ENCODE measurements at regions not wholly inside any gene's neighbourhood (a gene's known extent, or its start where the extent isn't known, plus 50 kb on each side); places are given as distances from the start of the nearest gene placed in this dataset.

DNA sequence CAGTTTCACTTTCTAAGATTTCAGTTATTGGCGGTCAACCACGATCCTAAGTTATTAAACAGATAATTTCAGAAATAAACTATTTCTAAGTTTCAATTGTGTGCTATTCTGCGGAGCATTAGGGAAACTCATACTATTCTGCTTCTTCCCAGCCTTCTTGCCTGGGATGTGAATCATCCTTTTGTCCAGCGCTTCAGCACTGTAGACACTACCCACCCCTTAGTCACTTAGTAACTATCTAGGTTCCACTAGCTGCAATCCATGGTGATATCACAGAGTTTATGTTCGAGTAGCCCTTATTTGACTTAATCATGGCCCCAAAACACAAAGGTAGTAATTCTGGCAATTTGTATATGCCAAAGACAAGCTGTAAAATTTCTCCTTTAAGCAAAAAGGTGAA lies 279.9 kb upstream of the ADAMTS5 start:
- H3K9me3 ChIP-seq (ENCODE audit: control insufficient read depth, insufficient read depth, low read depth, low read length) = no peaks in the 10 kb centered on the region
- POLR2A ChIA-PET = no interaction called here

GRCh38 chr21:27244776-27245175 lies 277.9 kb upstream of the ADAMTS5 start:
- no peaks in the 10 kb centered on the region for H3K36me3 ChIP-seq (ENCODE audit: control insufficient read depth, insufficient read depth, low read length)
- no peaks in the 10 kb centered on the region for H3K27me3 ChIP-seq (ENCODE audit: control insufficient read depth, insufficient read depth, low read length)
- POLR2A ChIA-PET = no interaction called here
- DNase-seq (ENCODE audit: low read depth, low spot score) = no peak
- no TSS peak for BruUV-seq (replicated peaks)
- H3K4me3 ChIP-seq (ENCODE audit: low read depth in 2 of 2, low read length in 2 of 2) = no peak overlapping the region
- intact Hi-C loops (cut with micrococcal nuclease; ENCODE audit: unreplicated experiment) (no loop called here), in situ Hi-C loops (cut with HindIII; ENCODE audit: low pct_unique_long_range_greater_than_20kb, low sequenced_read_pairs) (no loop called here)
- H3K27ac ChIP-seq (ENCODE audit: low read length) = no peak overlapping the region
- CTCF ChIA-PET = no interaction called here
- H3K9me3 ChIP-seq (ENCODE audit: control insufficient read depth, insufficient read depth, low read depth, low read length) = no peaks in the 10 kb centered on the region
- H3K4me1 ChIP-seq (ENCODE audit: control insufficient read depth, insufficient read depth, low read length) = no peaks in the 10 kb centered on the region
- ATAC-seq = no peak
- TF ChIP-seq POLR2AphosphoS5 (IDR thresholded peaks at IDR 0.05; ENCODE audit: low read depth, low read length) (no peak), TCF7L2 (IDR thresholded peaks at IDR 0.05; ENCODE audit: low read depth, low read length) (no peak), SIN3A (IDR thresholded peaks at IDR 0.05; ENCODE audit: borderline replicate concordance, insufficient read depth, low read depth, low read length) (no peak)
- TF ChIP-seq, protein P1, sequence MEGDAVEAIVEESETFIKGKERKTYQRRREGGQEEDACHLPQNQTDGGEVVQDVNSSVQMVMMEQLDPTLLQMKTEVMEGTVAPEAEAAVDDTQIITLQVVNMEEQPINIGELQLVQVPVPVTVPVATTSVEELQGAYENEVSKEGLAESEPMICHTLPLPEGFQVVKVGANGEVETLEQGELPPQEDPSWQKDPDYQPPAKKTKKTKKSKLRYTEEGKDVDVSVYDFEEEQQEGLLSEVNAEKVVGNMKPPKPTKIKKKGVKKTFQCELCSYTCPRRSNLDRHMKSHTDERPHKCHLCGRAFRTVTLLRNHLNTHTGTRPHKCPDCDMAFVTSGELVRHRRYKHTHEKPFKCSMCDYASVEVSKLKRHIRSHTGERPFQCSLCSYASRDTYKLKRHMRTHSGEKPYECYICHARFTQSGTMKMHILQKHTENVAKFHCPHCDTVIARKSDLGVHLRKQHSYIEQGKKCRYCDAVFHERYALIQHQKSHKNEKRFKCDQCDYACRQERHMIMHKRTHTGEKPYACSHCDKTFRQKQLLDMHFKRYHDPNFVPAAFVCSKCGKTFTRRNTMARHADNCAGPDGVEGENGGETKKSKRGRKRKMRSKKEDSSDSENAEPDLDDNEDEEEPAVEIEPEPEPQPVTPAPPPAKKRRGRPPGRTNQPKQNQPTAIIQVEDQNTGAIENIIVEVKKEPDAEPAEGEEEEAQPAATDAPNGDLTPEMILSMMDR (IDR thresholded peaks at IDR 0.05) = no peak
- TF ChIP-seq, protein P2, sequence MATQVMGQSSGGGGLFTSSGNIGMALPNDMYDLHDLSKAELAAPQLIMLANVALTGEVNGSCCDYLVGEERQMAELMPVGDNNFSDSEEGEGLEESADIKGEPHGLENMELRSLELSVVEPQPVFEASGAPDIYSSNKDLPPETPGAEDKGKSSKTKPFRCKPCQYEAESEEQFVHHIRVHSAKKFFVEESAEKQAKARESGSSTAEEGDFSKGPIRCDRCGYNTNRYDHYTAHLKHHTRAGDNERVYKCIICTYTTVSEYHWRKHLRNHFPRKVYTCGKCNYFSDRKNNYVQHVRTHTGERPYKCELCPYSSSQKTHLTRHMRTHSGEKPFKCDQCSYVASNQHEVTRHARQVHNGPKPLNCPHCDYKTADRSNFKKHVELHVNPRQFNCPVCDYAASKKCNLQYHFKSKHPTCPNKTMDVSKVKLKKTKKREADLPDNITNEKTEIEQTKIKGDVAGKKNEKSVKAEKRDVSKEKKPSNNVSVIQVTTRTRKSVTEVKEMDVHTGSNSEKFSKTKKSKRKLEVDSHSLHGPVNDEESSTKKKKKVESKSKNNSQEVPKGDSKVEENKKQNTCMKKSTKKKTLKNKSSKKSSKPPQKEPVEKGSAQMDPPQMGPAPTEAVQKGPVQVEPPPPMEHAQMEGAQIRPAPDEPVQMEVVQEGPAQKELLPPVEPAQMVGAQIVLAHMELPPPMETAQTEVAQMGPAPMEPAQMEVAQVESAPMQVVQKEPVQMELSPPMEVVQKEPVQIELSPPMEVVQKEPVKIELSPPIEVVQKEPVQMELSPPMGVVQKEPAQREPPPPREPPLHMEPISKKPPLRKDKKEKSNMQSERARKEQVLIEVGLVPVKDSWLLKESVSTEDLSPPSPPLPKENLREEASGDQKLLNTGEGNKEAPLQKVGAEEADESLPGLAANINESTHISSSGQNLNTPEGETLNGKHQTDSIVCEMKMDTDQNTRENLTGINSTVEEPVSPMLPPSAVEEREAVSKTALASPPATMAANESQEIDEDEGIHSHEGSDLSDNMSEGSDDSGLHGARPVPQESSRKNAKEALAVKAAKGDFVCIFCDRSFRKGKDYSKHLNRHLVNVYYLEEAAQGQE (IDR thresholded peaks at IDR 0.05; ENCODE audit: insufficient read depth in 1 of 2, low read depth in 2 of 2, low read length in 1 of 2) = no peak

More for the DNA sequence above, 279.9 kb upstream of the ADAMTS5 start:
- Histone ChIP-seq H3K36me3 (ENCODE audit: control insufficient read depth, insufficient read depth, low read length) (no peaks in the 10 kb centered on the region), H3K4me3 (ENCODE audit: low read depth in 2 of 2, low read length in 2 of 2) (no peak overlapping the region), H3K27ac (ENCODE audit: low read length) (no peak overlapping the region), H3K4me1 (ENCODE audit: control insufficient read depth, insufficient read depth, low read length) (no peaks in the 10 kb centered on the region), H3K27me3 (ENCODE audit: control insufficient read depth, insufficient read depth, low read length) (no peaks in the 10 kb centered on the region)
- BruUV-seq (replicated peaks) = no TSS peak
- TF ChIP-seq, protein P2 (IDR thresholded peaks at IDR 0.05; ENCODE audit: insufficient read depth in 1 of 2, low read depth in 2 of 2, low read length in 1 of 2) = no peak
- TF ChIP-seq SIN3A (IDR thresholded peaks at IDR 0.05; ENCODE audit: borderline replicate concordance, insufficient read depth, low read depth, low read length) (no peak), POLR2AphosphoS5 (IDR thresholded peaks at IDR 0.05; ENCODE audit: low read depth, low read length) (no peak), TCF7L2 (IDR thresholded peaks at IDR 0.05; ENCODE audit: low read depth, low read length) (no peak)
- TF ChIP-seq, protein P1 (IDR thresholded peaks at IDR 0.05) = no peak
- DNase-seq (ENCODE audit: low read depth, low spot score) (no peak), ATAC-seq (no peak)
- CTCF ChIA-PET = no interaction called here
- intact Hi-C loops (cut with micrococcal nuclease; ENCODE audit: unreplicated experiment) = no loop called here
- in situ Hi-C loops (cut with HindIII; ENCODE audit: low pct_unique_long_range_greater_than_20kb, low sequenced_read_pairs) = no loop called here
